Motor neuron (in vitro differentiated cells): ENCODE measurements at regions not wholly inside any gene's neighbourhood (a gene's known extent, or its start where the extent isn't known, plus 50 kb on each side); places are given as distances from the start of the nearest gene placed in this dataset.
"Not testable (repeated sequence)": the region's sequence is repeated elsewhere in the genome, so short reads cannot be mapped to it uniquely, and the experiment has no call there.

Experiments
- ATAC-seq, 8 experiments: fragments of 200-7000 bp; cut with Tn5 transposase; replicated peaks in 6 of 8; 2 replicates each; pipeline ENCODE4 v1.8.0; 2021; ENCODE audit warnings: mild to moderate bottlenecking in 8 of 8, moderate library complexity in 8 of 8
- H3K27ac ChIP-seq, 2 donors: fragments of 250-450 bp; sonication (Bioruptor Pico); 2 replicates each; pipeline ENCODE4 v1.9.0; 2021; ENCODE audit warnings: antibody characterized with exemption in 2 of 2, mild to moderate bottlenecking in 2 of 2, moderate library complexity in 1 of 2
- H3K4me1 ChIP-seq, 2 donors: fragments of 250-450 bp; sonication (Bioruptor Pico); replicated peaks in 1 of 2; 2 replicates each; pipeline ENCODE4 v1.6.1; 2021; ENCODE audit warnings: antibody characterized with exemption in 2 of 2, mild to moderate bottlenecking in 2 of 2, moderate library complexity in 1 of 2
- H3K4me3 ChIP-seq, 5 donors: fragments of 250-450 bp; sonication (Bioruptor Pico); 2 replicates each; pipeline ENCODE4 v1.9.0; 2021; ENCODE audit warnings: antibody characterized with exemption in 5 of 5, mild to moderate bottlenecking in 5 of 5, moderate library complexity in 4 of 5
- WGBS, 10 experiments: fragments of 450-650 bp; shearing (Covaris generic); methylation state at CpG; one replicate each; pipeline ENCODE4 v1.0.0; 2022; 5-methylcytosine and 5-hydroxymethylcytosine counted together
- in situ Hi-C, 9 experiments: fragments of 400-800 bp; cut with MboI; loops; one replicate each; pipeline ENCODE4 v1.15.0; 2021; ENCODE audit warnings: low sequenced_read_pairs in 9 of 9, low pct_unique_long_range_greater_than_20kb in 2 of 9; ENCODE audit not compliant: unreplicated experiment in 9 of 9

- in situ Hi-C loops, H3K4me1 ChIP-seq, H3K27ac ChIP-seq, H3K4me3 ChIP-seq, ATAC-seq: not testable (repeated sequence)
- WGBS, 10 experiments = no CpG with 5 or more reads among the region's 9 CpGs
Observed at GRCh38 chr5:119299242-119299614, 56.6 kb upstream of the TNFAIP8 start.

- H3K27ac ChIP-seq, H3K4me3 ChIP-seq, H3K4me1 ChIP-seq, in situ Hi-C loops, ATAC-seq: not testable (repeated sequence)
- WGBS, 10 experiments = 95 to 100% (median 100%) methylated on average over 3 to 9 of the region's 23 CpGs; no CpG with 5 or more reads in 5 of the 10 experiments
Observed at GRCh38 chr5:119299615-119300310, 56.1 kb upstream of the TNFAIP8 start.

GRCh38 chr5:119300311-119300670 is 55.5 kb upstream of the TNFAIP8 start:
- Histone ChIP-seq H3K4me1 (no peaks in the 10 kb centered on the region), H3K27ac (no peak overlapping the region), H3K4me3 (no peak overlapping the region)
- 53 to 100% (median 90%) methylated on average over 2 to 3 of the region's 3 CpGs; no CpG with 5 or more reads in 1 of the 10 experiments for WGBS, 10 experiments
- no peak for ATAC-seq
- in situ Hi-C loops = no loop called here

- WGBS, 10 experiments = 32 to 79% (median 66%) methylated on average over 2 of the region's 2 CpGs; no CpG with 5 or more reads in 2 of the 10 experiments
- in situ Hi-C loops = no loop called here
- no peak overlapping the region for H3K4me3 ChIP-seq
- no peak overlapping the region for H3K27ac ChIP-seq
- no peaks in the 10 kb centered on the region for H3K4me1 ChIP-seq
- ATAC-seq = no peak
Observed at GRCh38 chr5:119301210-119301609, 54.6 kb upstream of the TNFAIP8 start.

DNA sequence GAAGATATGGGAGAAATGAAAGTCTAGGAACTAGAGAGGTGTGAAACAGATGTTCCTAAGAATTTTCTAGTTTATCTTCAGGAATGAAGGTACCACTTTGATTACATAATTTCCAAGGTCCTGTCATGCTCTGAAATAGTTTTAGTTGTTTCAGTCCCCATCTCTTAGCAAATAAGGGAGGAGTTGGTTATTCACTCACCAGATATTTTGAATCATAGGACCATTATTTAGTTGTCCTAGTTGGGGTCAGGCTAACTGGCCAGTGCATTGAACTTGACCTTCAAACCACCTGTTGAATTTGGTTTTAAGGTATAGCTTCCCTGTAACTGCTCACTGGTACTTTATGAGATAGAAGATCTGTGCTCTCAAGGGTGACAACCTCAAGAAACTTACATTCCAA is 53.9 kb upstream of the TNFAIP8 start:
- H3K4me1 ChIP-seq = no peaks in the 10 kb centered on the region
- H3K27ac ChIP-seq = no peak overlapping the region
- ATAC-seq = no peak
- in situ Hi-C loops = no loop called here
- no peak overlapping the region for H3K4me3 ChIP-seq

GRCh38 chr5:119302449-119302848 is 53.4 kb upstream of the TNFAIP8 start:
- no peak for ATAC-seq
- WGBS, 10 experiments = 43 to 100% (median 85%) methylated on average over 1 to 3 of the region's 3 CpGs; no CpG with 5 or more reads in 2 of the 10 experiments
- H3K27ac ChIP-seq = no peak overlapping the region

GRCh38 chr5:119302916-119303897 is 52.6 kb upstream of the TNFAIP8 start:
- H3K4me3 ChIP-seq = no peak overlapping the region
- 42 to 100% (median 86%) methylated on average over 1 to 4 of the region's 5 CpGs; no CpG with 5 or more reads in 1 of the 10 experiments for WGBS, 10 experiments
- no peak overlapping the region for H3K27ac ChIP-seq
- in situ Hi-C loops = no loop called here
- no peaks in the 10 kb centered on the region for H3K4me1 ChIP-seq
- ATAC-seq = peak in 4 of 8 experiments; percentile 37 to 72 (median 53)

More at GRCh38 chr5:119302449-119302848, 53.4 kb upstream of the TNFAIP8 start:
- Histone ChIP-seq H3K4me3 (no peak overlapping the region), H3K4me1 (no peaks in the 10 kb centered on the region)
- in situ Hi-C loops = no loop called here

- in situ Hi-C loops = no loop called here
- ATAC-seq = no peak
- no peak overlapping the region for H3K27ac ChIP-seq
- 17 to 92% (median 71%) methylated on average over 1 to 2 of the region's 2 CpGs; no CpG with 5 or more reads in 2 of the 10 experiments for whole genome bisulfite sequencing, 10 experiments
- no peak overlapping the region for H3K4me3 ChIP-seq
- H3K4me1 ChIP-seq = no peaks in the 10 kb centered on the region
Observed at GRCh38 chr5:119304439-119305211, 51.2 kb upstream of the TNFAIP8 start.
